Endothelial cell of umbilical vein (primary cell): ENCODE measurements at regions not wholly inside any gene's neighbourhood (a gene's known extent, or its start where the extent isn't known, plus 50 kb on each side); places are given as distances from the start of the nearest gene placed in this dataset.
"Not testable (repeated sequence)": the region's sequence is repeated elsewhere in the genome, so short reads cannot be mapped to it uniquely, and the experiment has no call there.

ENCODE experiments used
- CTCF ChIP-seq, 2 donors: IDR thresholded peaks; 1 replicate in 1 of 2; 2 replicates in 1 of 2; pipeline ENCODE4 v1.5.1; 2011; ENCODE audit warnings: low read length in 2 of 2, mild to moderate bottlenecking in 2 of 2, moderate library complexity in 2 of 2, control low read depth in 1 of 2, inconsistent platforms in 1 of 2, low read depth in 1 of 2; ENCODE audit not compliant: insufficient read depth in 1 of 2; ENCODE audit errors: extremely low read depth in 1 of 2
- EZH2 ChIP-seq: IDR thresholded peaks from 2 replicates; pipeline ENCODE4 v1.6.1; 2012; ENCODE audit warnings: borderline replicate concordance, low read depth, mild to moderate bottlenecking, moderate library complexity, low read length, inconsistent platforms; ENCODE audit not compliant: severe bottlenecking
- FOS ChIP-seq: IDR thresholded peaks from 2 replicates; pipeline ENCODE4 v1.6.1; 2011; ENCODE audit warnings: mild to moderate bottlenecking, low read length, moderate library complexity, borderline replicate concordance; ENCODE audit not compliant: insufficient read depth
- GATA2 ChIP-seq: IDR thresholded peaks from 2 replicates; pipeline ENCODE4 v1.7.0; 2011; ENCODE audit warnings: low read depth, mild to moderate bottlenecking, moderate library complexity, mixed read lengths, low read length; ENCODE audit not compliant: insufficient read length, insufficient read depth
- JUN ChIP-seq: IDR thresholded peaks from 2 replicates; pipeline ENCODE4 v1.6.1; 2011; ENCODE audit warnings: borderline replicate concordance, low read depth; ENCODE audit not compliant: insufficient read length, insufficient read depth
- MAX ChIP-seq: IDR thresholded peaks from 2 replicates; pipeline ENCODE4 v1.6.1; 2011; ENCODE audit not compliant: insufficient read depth, insufficient read length
- MYC ChIP-seq: IDR thresholded peaks from one replicate; pipeline ENCODE4 v1.6.1; 2011; ENCODE audit warnings: mild to moderate bottlenecking, low read depth, low read length
- POLR2A ChIP-seq: IDR thresholded peaks from 2 replicates; pipeline ENCODE4 v1.6.1; 2012; ENCODE audit warnings: low read depth, mild to moderate bottlenecking, control low read depth, low read length
- POLR2AphosphoS5 ChIP-seq: IDR thresholded peaks from 2 replicates; pipeline ENCODE4 v1.6.1; 2012; ENCODE audit warnings: low read depth, mild to moderate bottlenecking, control low read depth, low read length, moderate library complexity; ENCODE audit not compliant: insufficient read depth

GRCh38 chr4:34335556-34335955, 1908.8 kb downstream of the ARAP2 start:
- TF ChIP-seq CTCF (IDR thresholded peaks at IDR 0.05; ENCODE audit: extremely low read depth in 1 of 2, insufficient read depth in 1 of 2, low read depth in 1 of 2, low read length in 2 of 2); JUN; EZH2; MAX; POLR2A; FOS; MYC; POLR2AphosphoS5; GATA2: not testable (repeated sequence)
